Liver (tissue), 8 donors: ENCODE measurements at regions not wholly inside any gene's neighbourhood (a gene's known extent, or its start where the extent isn't known, plus 50 kb on each side); places are given as distances from the start of the nearest gene placed in this dataset.

Experiments used
- DNase-seq: peaks from one replicate; pipeline ENCODE4 v3.0.0-alpha.2; 2017; ENCODE audit warnings: low spot score
- H3K27ac ChIP-seq, 2 donors: one replicate each; pipeline ENCODE4 v1.7.0; 2013; ENCODE audit warnings: inconsistent platforms in 2 of 2, low read length in 2 of 2, control low read depth in 1 of 2, low read depth in 1 of 2, mild to moderate bottlenecking in 1 of 2
- H3K27me3 ChIP-seq, 4 donors: one replicate each; pipeline versions ENCODE4 v1.6.1 to v1.7.0; 2013; ENCODE audit warnings: low read length in 3 of 4, inconsistent platforms in 1 of 4, mild to moderate bottlenecking in 1 of 4, moderate library complexity in 1 of 4; ENCODE audit not compliant: control insufficient read depth in 4 of 4, insufficient read depth in 4 of 4
- H3K36me3 ChIP-seq, 4 donors: one replicate each; pipeline versions ENCODE4 v1.6.1 to v1.7.0; 2013; ENCODE audit warnings: low read length in 3 of 4, mild to moderate bottlenecking in 3 of 4, low read depth in 1 of 4, moderate library complexity in 1 of 4; ENCODE audit not compliant: control insufficient read depth in 4 of 4, insufficient read depth in 3 of 4
- H3K4me1 ChIP-seq, 4 donors: one replicate each; pipeline versions ENCODE4 v1.6.1 to v1.7.0; 2013; ENCODE audit warnings: low read length in 3 of 4, mild to moderate bottlenecking in 3 of 4, moderate library complexity in 1 of 4; ENCODE audit not compliant: control insufficient read depth in 4 of 4, insufficient read depth in 4 of 4
- H3K4me3 ChIP-seq, 3 donors: one replicate each; pipeline versions ENCODE4 v1.6.1 to v1.7.0; 2013; ENCODE audit warnings: low read length in 3 of 3, control low read depth in 1 of 3, low read depth in 1 of 3, mild to moderate bottlenecking in 1 of 3
- H3K9ac ChIP-seq, 2 donors: one replicate each; pipeline ENCODE4 v1.7.0; 2013; ENCODE audit warnings: low read length in 2 of 2, mild to moderate bottlenecking in 2 of 2, moderate library complexity in 2 of 2, control low read depth in 1 of 2, low read depth in 1 of 2
- H3K9me3 ChIP-seq, 4 donors: one replicate each; pipeline versions ENCODE4 v1.6.1 to v1.7.0; 2013; ENCODE audit warnings: low read length in 3 of 4; ENCODE audit not compliant: control insufficient read depth in 4 of 4
- ATF3 ChIP-seq: IDR thresholded peaks from 2 replicates; pipeline ENCODE4 v1.6.1; 2016; ENCODE audit warnings: antibody characterized with exemption
- EGR1 ChIP-seq, 2 donors: IDR thresholded peaks; 2 replicates each; pipeline ENCODE4 v1.6.1; 2016 to 2018; ENCODE audit warnings: antibody characterized with exemption in 2 of 2, low read depth in 2 of 2
- FOXA1 ChIP-seq: IDR thresholded peaks from 2 replicates; pipeline ENCODE4 v1.6.1; 2016; ENCODE audit warnings: antibody characterized with exemption
- FOXA2 ChIP-seq: IDR thresholded peaks from 2 replicates; pipeline ENCODE4 v1.6.1; 2016; ENCODE audit warnings: antibody characterized with exemption
- GABPA ChIP-seq, 2 donors: IDR thresholded peaks in 1 of 2; conservative IDR thresholded peaks in 1 of 2; 2 replicates each; pipeline ENCODE4 v1.6.1; 2016; ENCODE audit warnings: antibody characterized with exemption in 2 of 2, mild to moderate bottlenecking in 1 of 2, moderate library complexity in 1 of 2
- HNF4A ChIP-seq, 2 donors: conservative IDR thresholded peaks; 2 replicates each; pipeline ENCODE4 v1.6.1; 2016; ENCODE audit warnings: antibody characterized with exemption in 2 of 2, mild to moderate bottlenecking in 2 of 2
- HNF4G ChIP-seq: IDR thresholded peaks from 2 replicates; pipeline ENCODE4 v1.6.1; 2016; ENCODE audit warnings: antibody characterized with exemption
- JUND ChIP-seq, 2 donors: IDR thresholded peaks; 2 replicates each; pipeline ENCODE4 v1.6.1; 2016; ENCODE audit warnings: antibody characterized with exemption in 2 of 2
- MAX ChIP-seq: IDR thresholded peaks from 2 replicates; pipeline ENCODE4 v1.6.1; 2016; ENCODE audit warnings: antibody characterized with exemption
- NR2F2 ChIP-seq: IDR thresholded peaks from 2 replicates; pipeline ENCODE4 v1.6.1; 2016; ENCODE audit warnings: antibody characterized with exemption
- RAD21 ChIP-seq, 2 donors: IDR thresholded peaks; 2 replicates each; pipeline ENCODE4 v1.6.1; 2016; ENCODE audit warnings: antibody characterized with exemption in 2 of 2, mild to moderate bottlenecking in 2 of 2
- RXRA ChIP-seq, 2 donors: IDR thresholded peaks; 2 replicates each; pipeline ENCODE4 v1.6.1; 2017 to 2018; ENCODE audit warnings: antibody characterized with exemption in 2 of 2, mild to moderate bottlenecking in 1 of 2
- SP1 ChIP-seq: IDR thresholded peaks from 2 replicates; pipeline ENCODE4 v1.6.1; 2018; ENCODE audit warnings: antibody characterized with exemption, mild to moderate bottlenecking
- TAF1 ChIP-seq: conservative IDR thresholded peaks from 2 replicates; pipeline ENCODE4 v1.6.1; 2016; ENCODE audit warnings: antibody characterized with exemption, mild to moderate bottlenecking
- YY1 ChIP-seq: IDR thresholded peaks from 2 replicates; pipeline ENCODE4 v1.6.1; 2016; ENCODE audit warnings: antibody characterized with exemption, mild to moderate bottlenecking
- ZBTB33 ChIP-seq: IDR thresholded peaks from 2 replicates; pipeline ENCODE4 v1.6.1; 2016; ENCODE audit warnings: antibody characterized with exemption
- WGBS: extraction: QIAGEN DNeasy Blood & Tissue Kit; methylation state at CpG from one replicate; pipeline ENCODE4 v1.1.7; 2013; 5-methylcytosine and 5-hydroxymethylcytosine counted together
- TF ChIP-seq, protein P1 (sequence below): fragments of 150-350 bp; IDR thresholded peaks from 2 replicates; pipeline ENCODE4 v1.5.1; 2017; ENCODE audit warnings: improper control_type of control experiment, low read depth, low read length; ENCODE audit not compliant: missing input control
- TF ChIP-seq, protein P2 (sequence below): IDR thresholded peaks from 2 replicates; pipeline ENCODE4 v1.6.1; 2016; ENCODE audit warnings: antibody characterized with exemption, mild to moderate bottlenecking
- donor health status: healthy.
- donor health status: healthy.
- donor health status: healthy.
- donor health status: healthy.
- donor health status: healthy.

DNA sequence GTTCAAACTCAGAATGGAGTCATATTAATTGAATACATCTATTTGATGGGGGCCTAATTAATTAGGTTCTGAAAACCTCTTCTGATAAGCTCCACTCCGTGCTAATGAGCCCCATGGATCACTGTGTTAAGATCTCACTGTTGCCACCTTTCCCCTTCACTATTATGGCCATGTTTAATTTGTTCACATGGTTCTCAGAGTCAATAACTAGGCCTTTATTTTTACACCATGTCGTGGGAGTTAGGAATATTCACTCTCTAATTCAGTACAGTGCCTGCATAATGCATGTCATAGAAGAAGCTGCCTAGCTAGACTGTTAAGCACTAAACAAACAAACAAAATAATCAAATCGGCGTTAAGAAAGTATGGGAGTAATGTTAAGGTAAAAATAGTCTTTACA is 84.9 kb downstream of the EDEM1 start:
- H3K4me1 ChIP-seq = no peaks in the 10 kb centered on the region
- no peaks in the 10 kb centered on the region for H3K36me3 ChIP-seq
- H3K27ac ChIP-seq = no peak overlapping the region
- H3K9me3 ChIP-seq = no peaks in the 10 kb centered on the region
- 65% methylated on average over 4 of the region's 4 CpGs for WGBS
- no peak for DNase-seq
- H3K27me3 ChIP-seq = no peaks in the 10 kb centered on the region
- H3K4me3 ChIP-seq = no peak overlapping the region
- TF ChIP-seq NR2F2 (no peak), RAD21 (IDR thresholded peaks at IDR 0.05) (no peak), HNF4G (no peak), YY1 (no peak), TAF1 (no peak), FOXA1 (no peak), ATF3 (no peak), JUND (IDR thresholded peaks at IDR 0.05) (no peak), MAX (no peak), EGR1 (IDR thresholded peaks at IDR 0.05; ENCODE audit: low read depth in 2 of 2) (no peak), GABPA (IDR thresholded peaks at IDR 0.05 in 1 of 2, conservative IDR thresholded peaks at IDR 0.05 in 1 of 2) (no peak), ZBTB33 (no peak), RXRA (IDR thresholded peaks at IDR 0.05) (no peak), HNF4A (conservative IDR thresholded peaks at IDR 0.05) (no peak), FOXA2 (no peak), SP1 (no peak)
- TF ChIP-seq, protein P1, sequence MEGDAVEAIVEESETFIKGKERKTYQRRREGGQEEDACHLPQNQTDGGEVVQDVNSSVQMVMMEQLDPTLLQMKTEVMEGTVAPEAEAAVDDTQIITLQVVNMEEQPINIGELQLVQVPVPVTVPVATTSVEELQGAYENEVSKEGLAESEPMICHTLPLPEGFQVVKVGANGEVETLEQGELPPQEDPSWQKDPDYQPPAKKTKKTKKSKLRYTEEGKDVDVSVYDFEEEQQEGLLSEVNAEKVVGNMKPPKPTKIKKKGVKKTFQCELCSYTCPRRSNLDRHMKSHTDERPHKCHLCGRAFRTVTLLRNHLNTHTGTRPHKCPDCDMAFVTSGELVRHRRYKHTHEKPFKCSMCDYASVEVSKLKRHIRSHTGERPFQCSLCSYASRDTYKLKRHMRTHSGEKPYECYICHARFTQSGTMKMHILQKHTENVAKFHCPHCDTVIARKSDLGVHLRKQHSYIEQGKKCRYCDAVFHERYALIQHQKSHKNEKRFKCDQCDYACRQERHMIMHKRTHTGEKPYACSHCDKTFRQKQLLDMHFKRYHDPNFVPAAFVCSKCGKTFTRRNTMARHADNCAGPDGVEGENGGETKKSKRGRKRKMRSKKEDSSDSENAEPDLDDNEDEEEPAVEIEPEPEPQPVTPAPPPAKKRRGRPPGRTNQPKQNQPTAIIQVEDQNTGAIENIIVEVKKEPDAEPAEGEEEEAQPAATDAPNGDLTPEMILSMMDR = no peak
- TF ChIP-seq, protein P2, sequence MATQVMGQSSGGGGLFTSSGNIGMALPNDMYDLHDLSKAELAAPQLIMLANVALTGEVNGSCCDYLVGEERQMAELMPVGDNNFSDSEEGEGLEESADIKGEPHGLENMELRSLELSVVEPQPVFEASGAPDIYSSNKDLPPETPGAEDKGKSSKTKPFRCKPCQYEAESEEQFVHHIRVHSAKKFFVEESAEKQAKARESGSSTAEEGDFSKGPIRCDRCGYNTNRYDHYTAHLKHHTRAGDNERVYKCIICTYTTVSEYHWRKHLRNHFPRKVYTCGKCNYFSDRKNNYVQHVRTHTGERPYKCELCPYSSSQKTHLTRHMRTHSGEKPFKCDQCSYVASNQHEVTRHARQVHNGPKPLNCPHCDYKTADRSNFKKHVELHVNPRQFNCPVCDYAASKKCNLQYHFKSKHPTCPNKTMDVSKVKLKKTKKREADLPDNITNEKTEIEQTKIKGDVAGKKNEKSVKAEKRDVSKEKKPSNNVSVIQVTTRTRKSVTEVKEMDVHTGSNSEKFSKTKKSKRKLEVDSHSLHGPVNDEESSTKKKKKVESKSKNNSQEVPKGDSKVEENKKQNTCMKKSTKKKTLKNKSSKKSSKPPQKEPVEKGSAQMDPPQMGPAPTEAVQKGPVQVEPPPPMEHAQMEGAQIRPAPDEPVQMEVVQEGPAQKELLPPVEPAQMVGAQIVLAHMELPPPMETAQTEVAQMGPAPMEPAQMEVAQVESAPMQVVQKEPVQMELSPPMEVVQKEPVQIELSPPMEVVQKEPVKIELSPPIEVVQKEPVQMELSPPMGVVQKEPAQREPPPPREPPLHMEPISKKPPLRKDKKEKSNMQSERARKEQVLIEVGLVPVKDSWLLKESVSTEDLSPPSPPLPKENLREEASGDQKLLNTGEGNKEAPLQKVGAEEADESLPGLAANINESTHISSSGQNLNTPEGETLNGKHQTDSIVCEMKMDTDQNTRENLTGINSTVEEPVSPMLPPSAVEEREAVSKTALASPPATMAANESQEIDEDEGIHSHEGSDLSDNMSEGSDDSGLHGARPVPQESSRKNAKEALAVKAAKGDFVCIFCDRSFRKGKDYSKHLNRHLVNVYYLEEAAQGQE = no peak
- no peak overlapping the region for H3K9ac ChIP-seq

DNA sequence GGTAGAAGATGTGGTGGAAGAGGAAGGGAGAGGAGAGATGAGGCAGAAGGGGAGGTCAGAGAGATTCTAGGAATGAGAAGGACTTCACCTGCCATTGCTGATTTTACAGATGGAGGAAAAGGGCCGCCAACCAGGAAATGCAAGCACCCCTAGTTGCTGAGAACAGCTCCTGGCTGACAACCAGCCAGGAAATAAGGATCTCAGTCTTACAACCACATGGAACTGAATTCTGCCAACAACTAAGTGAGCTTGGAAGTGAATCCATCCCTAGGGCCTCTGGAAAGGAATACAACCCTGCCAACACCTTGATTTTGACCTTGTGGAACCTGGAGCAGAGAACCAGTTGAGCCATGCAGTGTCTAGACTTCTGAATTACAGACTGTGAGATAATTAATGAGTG is 86.6 kb downstream of the EDEM1 start:
- H3K36me3 ChIP-seq = no peaks in the 10 kb centered on the region
- no peak for DNase-seq
- no peak overlapping the region for H3K27ac ChIP-seq
- no peaks in the 10 kb centered on the region for H3K27me3 ChIP-seq
- no peak overlapping the region for H3K4me3 ChIP-seq
- no peak overlapping the region for H3K9ac ChIP-seq
- no peaks in the 10 kb centered on the region for H3K4me1 ChIP-seq
- WGBS = 81% methylated on average over 1 of the region's 1 CpG
- H3K9me3 ChIP-seq = peaks cover 0 to 3% (median 0%) of the 10 kb centered on the region in 4 donors
- TF ChIP-seq, protein P2 = no peak
- TF ChIP-seq HNF4G = no peak
- TF ChIP-seq GABPA (IDR thresholded peaks at IDR 0.05 in 1 of 2, conservative IDR thresholded peaks at IDR 0.05 in 1 of 2) = no peak
- TF ChIP-seq MAX = no peak
- TF ChIP-seq RAD21 (IDR thresholded peaks at IDR 0.05) = no peak
- TF ChIP-seq NR2F2 = no peak
- no peak for TF ChIP-seq RXRA (IDR thresholded peaks at IDR 0.05)
- TF ChIP-seq JUND (IDR thresholded peaks at IDR 0.05) = no peak
- TF ChIP-seq ATF3 = no peak
- no peak for TF ChIP-seq FOXA1
- TF ChIP-seq HNF4A (conservative IDR thresholded peaks at IDR 0.05) = no peak
- no peak for TF ChIP-seq YY1
- no peak for TF ChIP-seq SP1
